Trophoblast cell (in vitro differentiated cells and primary cell): ENCODE measurements at regions not wholly inside any gene's neighbourhood (a gene's known extent, or its start where the extent isn't known, plus 50 kb on each side); places are given as distances from the start of the nearest gene placed in this dataset.

ENCODE experiments used
- DNase-seq, 2 donors: peaks; one replicate each; pipeline ENCODE4 v3.0.0-alpha.2; 2016
- H2AFZ ChIP-seq: 2 replicates; pipeline ENCODE4 v1.6.1; 2013; ENCODE audit warnings: low read length, moderate library complexity, mild to moderate bottlenecking; ENCODE audit not compliant: insufficient read depth, poor library complexity
- H2AK5ac ChIP-seq: 2 replicates; pipeline ENCODE4 v1.6.1; 2013; ENCODE audit warnings: mild to moderate bottlenecking, low read length
- H2BK120ac ChIP-seq: 2 replicates; pipeline ENCODE4 v1.6.1; 2013; ENCODE audit warnings: low read length, mild to moderate bottlenecking, moderate library complexity; ENCODE audit not compliant: insufficient read depth, poor library complexity
- H2BK12ac ChIP-seq: 2 replicates; pipeline ENCODE4 v1.6.1; 2013; ENCODE audit warnings: mild to moderate bottlenecking, low read length, moderate library complexity
- H2BK5ac ChIP-seq: 2 replicates; pipeline ENCODE4 v1.6.1; 2013; ENCODE audit warnings: low read length, low read depth, moderate library complexity, mild to moderate bottlenecking; ENCODE audit not compliant: poor library complexity
- H3K14ac ChIP-seq: 2 replicates; pipeline ENCODE4 v1.6.1; 2013; ENCODE audit warnings: mild to moderate bottlenecking, low read length
- H3K18ac ChIP-seq: 2 replicates; pipeline ENCODE4 v1.6.1; 2013; ENCODE audit warnings: mild to moderate bottlenecking, low read length
- H3K23ac ChIP-seq: 2 replicates; pipeline ENCODE4 v1.6.1; 2013; ENCODE audit warnings: low read length
- H3K27ac ChIP-seq: 2 replicates; pipeline ENCODE4 v1.5.1; 2013; ENCODE audit warnings: low read depth, mild to moderate bottlenecking, inconsistent platforms, low read length, moderate library complexity
- H3K27me3 ChIP-seq: 2 replicates; pipeline ENCODE4 v1.6.1; 2013; ENCODE audit warnings: inconsistent platforms, mild to moderate bottlenecking, low read length, moderate library complexity; ENCODE audit not compliant: insufficient read depth
- H3K36me3 ChIP-seq, 2 experiments: 1 replicate in 1 of 2; 2 replicates in 1 of 2; pipeline ENCODE4 v1.6.1; 2013; ENCODE audit warnings: low read length in 2 of 2, mild to moderate bottlenecking in 2 of 2, moderate library complexity in 1 of 2; ENCODE audit not compliant: insufficient read depth in 2 of 2, control insufficient read depth in 1 of 2
- H3K4ac ChIP-seq: 2 replicates; pipeline ENCODE4 v1.6.1; 2013; ENCODE audit warnings: low read depth, mild to moderate bottlenecking, low read length, moderate library complexity
- H3K4me1 ChIP-seq, 2 experiments: 1 replicate in 1 of 2; 2 replicates in 1 of 2; pipeline ENCODE4 v1.6.1; 2013; ENCODE audit warnings: low read length in 2 of 2, mild to moderate bottlenecking in 2 of 2, moderate library complexity in 1 of 2; ENCODE audit not compliant: insufficient read depth in 2 of 2, control insufficient read depth in 1 of 2
- H3K4me2 ChIP-seq: 2 replicates; pipeline ENCODE4 v1.6.1; 2013; ENCODE audit warnings: inconsistent platforms, mild to moderate bottlenecking, low read length, moderate library complexity
- H3K4me3 ChIP-seq: 2 replicates; pipeline ENCODE4 v1.5.1; 2013; ENCODE audit warnings: mild to moderate bottlenecking, low read depth, low read length, inconsistent platforms
- H3K79me1 ChIP-seq: one replicate; pipeline ENCODE4 v1.6.1; 2013; ENCODE audit warnings: low read length
- H3K79me2 ChIP-seq: 2 replicates; pipeline ENCODE4 v1.6.1; 2013; ENCODE audit warnings: low read length, mild to moderate bottlenecking; ENCODE audit not compliant: control insufficient read depth, insufficient read depth, poor library complexity
- H3K9ac ChIP-seq: 2 replicates; pipeline ENCODE4 v1.6.1; 2013; ENCODE audit warnings: mild to moderate bottlenecking, low read length
- H3K9me3 ChIP-seq: 2 replicates; pipeline ENCODE4 v1.6.1; 2013; ENCODE audit warnings: low read depth, mild to moderate bottlenecking, control low read depth, inconsistent platforms, low read length; ENCODE audit not compliant: insufficient read depth
- H4K12ac ChIP-seq: 2 replicates; pipeline ENCODE4 v1.6.1; 2013; ENCODE audit warnings: low read depth, mild to moderate bottlenecking, low read length, moderate library complexity
- H4K8ac ChIP-seq: 2 replicates; pipeline ENCODE4 v1.6.1; 2013; ENCODE audit warnings: low read depth, mild to moderate bottlenecking, low read length, moderate library complexity
- H4K91ac ChIP-seq: one replicate; pipeline ENCODE4 v1.6.1; 2013; ENCODE audit warnings: low read depth, mild to moderate bottlenecking, low read length, moderate library complexity
- WGBS: extraction: QIAGEN DNeasy Blood & Tissue Kit; methylation state at CpG from one replicate; pipeline ENCODE4 v1.1.7; 2013; ENCODE audit warnings: missing lambda C conversion rate; ENCODE audit not compliant: insufficient read length, insufficient coverage; ENCODE audit errors: extremely low coverage; 5-methylcytosine and 5-hydroxymethylcytosine counted together

DNA sequence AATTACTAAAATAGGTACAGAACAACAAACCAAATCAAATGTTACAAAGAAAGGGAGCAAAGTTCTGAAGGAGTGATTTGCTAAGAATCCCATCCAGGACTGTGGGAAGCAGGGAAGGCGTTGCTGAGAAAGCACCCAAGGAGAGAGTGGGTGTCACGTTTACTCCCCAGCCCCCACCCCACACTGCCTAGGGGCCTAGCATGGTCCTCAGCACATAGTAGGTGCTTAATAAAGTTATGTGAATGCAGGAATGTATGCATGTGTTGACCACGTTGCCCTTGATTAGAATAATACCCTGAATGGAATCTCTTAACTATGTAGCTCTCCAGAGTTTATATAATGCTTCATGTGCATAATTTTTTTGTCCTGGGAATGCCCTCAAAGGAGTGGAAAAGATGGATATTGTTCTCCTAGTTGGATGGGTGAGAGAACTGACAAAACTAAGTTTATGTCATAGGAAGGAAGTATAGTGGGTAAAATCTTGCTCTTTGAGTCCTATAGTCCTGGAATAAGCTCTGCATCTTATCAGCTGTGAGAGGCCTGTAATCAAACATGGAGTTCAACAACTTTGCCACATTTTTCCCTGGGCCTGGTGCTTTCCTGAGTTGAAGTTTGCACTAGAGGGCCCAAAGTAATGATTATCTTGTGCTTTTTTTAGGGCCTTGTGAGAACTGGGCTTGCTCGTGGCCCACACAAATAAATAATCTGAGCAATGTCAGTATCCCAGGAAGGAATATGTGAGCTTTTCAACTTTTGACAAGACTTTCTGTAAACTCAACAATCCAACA, 53.8 kb upstream of the LMO2 start:
- no peak for DNase-seq
- Histone ChIP-seq H2AFZ (no peak overlapping the region), H3K9ac (no peak overlapping the region), H3K79me2 (no peaks in the 10 kb centered on the region), H2AK5ac (no peak overlapping the region), H3K9me3 (no peaks in the 10 kb centered on the region), H4K12ac (no peak overlapping the region), H3K4me1 (no peaks in the 10 kb centered on the region), H4K91ac (no peak overlapping the region), H3K14ac (no peak overlapping the region), H2BK12ac (no peak overlapping the region), H4K8ac (no peak overlapping the region), H3K4ac (no peak overlapping the region), H3K18ac (no peak overlapping the region), H3K27me3 (no peaks in the 10 kb centered on the region), H3K36me3 (no peaks in the 10 kb centered on the region), H3K79me1 (no peaks in the 10 kb centered on the region), H3K4me2 (no peak overlapping the region), H2BK5ac (no peak overlapping the region), H3K4me3 (no peak overlapping the region), H3K27ac (no peak overlapping the region), H3K23ac (no peak overlapping the region), H2BK120ac (no peak overlapping the region)
- no CpG with 5 or more reads among the region's 4 CpGs for whole genome bisulfite sequencing

DNA sequence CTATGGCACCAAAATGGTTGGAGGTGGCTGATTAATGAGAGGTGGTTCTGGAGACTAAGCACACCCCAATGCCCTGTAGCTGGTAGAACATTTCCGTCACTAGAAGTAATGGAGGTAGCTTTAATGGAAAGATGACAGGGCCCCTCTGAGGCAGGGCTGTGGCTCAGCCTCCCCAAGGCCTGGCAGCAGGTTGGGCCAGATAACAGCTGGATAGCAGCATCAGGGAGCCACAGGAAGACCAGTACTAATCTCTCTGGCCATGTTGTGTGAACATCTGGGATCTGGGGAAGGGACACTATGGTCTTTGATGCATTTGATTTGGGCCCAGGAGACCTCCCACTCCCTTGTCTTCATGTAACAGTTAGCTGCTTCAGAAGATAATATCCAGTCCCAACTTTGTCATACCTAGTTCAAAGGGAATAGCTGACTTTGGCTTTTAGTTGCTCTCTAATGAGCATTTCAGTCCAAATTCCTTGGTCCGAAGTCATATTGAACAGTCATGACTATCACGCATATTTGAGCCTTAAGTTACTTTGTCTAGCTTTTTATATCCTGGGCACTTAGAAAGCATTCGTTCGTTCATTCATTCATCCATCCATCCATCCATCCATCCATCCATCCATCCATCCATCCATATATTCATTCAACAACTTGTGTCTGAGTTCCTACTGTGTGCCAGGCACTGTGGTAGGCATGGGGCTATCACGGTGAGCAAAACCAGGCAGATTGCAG, 53.0 kb upstream of the LMO2 start:
- Histone ChIP-seq H3K9ac (no peak overlapping the region), H2BK120ac (no peak overlapping the region), H4K8ac (no peak overlapping the region), H3K4me1 (no peaks in the 10 kb centered on the region), H2BK5ac (no peak overlapping the region), H3K18ac (no peak overlapping the region), H3K4ac (no peak overlapping the region), H2AK5ac (no peak overlapping the region), H2AFZ (no peak overlapping the region), H3K27ac (no peak overlapping the region), H3K79me1 (no peaks in the 10 kb centered on the region), H4K91ac (no peak overlapping the region), H3K4me3 (no peak overlapping the region), H3K27me3 (no peaks in the 10 kb centered on the region), H2BK12ac (no peak overlapping the region), H3K79me2 (no peaks in the 10 kb centered on the region), H3K23ac (no peak overlapping the region), H4K12ac (no peak overlapping the region), H3K14ac (no peak overlapping the region), H3K4me2 (no peak overlapping the region), H3K36me3 (no peaks in the 10 kb centered on the region), H3K9me3 (no peaks in the 10 kb centered on the region)
- no peak for DNase-seq
- no CpG with 5 or more reads among the region's 6 CpGs for WGBS

DNA sequence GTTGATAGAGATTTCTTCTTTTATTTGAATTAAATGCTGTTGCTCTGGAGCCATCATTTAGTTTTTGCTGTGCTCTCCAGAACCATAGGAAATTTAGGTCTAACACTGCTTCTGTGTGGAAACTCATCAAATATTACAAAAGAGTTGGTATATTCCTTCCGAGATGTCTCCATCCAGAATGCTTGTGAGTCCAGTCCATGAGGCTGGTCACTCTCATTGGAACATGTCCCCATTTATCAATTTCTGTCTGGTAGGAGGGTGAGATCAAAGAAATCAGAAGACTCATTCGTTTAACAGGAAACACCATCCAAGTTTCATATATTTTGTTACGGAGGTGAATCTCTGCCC, 52.4 kb upstream of the LMO2 start:
- Histone ChIP-seq H3K4ac (no peak overlapping the region), H4K91ac (no peak overlapping the region), H3K27me3 (no peaks in the 10 kb centered on the region), H2AFZ (no peak overlapping the region), H4K12ac (no peak overlapping the region), H3K36me3 (no peaks in the 10 kb centered on the region), H3K23ac (no peak overlapping the region), H3K79me1 (no peaks in the 10 kb centered on the region), H3K18ac (no peak overlapping the region), H3K4me3 (no peak overlapping the region), H4K8ac (no peak overlapping the region), H3K9me3 (no peaks in the 10 kb centered on the region), H2BK120ac (no peak overlapping the region), H3K14ac (no peak overlapping the region), H3K4me1 (no peaks in the 10 kb centered on the region), H2BK5ac (no peak overlapping the region), H3K9ac (no peak overlapping the region), H2BK12ac (no peak overlapping the region), H3K79me2 (no peaks in the 10 kb centered on the region), H3K27ac (no peak overlapping the region), H2AK5ac (no peak overlapping the region), H3K4me2 (no peak overlapping the region)
- no CpG with 5 or more reads among the region's 3 CpGs for WGBS
- DNase-seq = no peak

DNA sequence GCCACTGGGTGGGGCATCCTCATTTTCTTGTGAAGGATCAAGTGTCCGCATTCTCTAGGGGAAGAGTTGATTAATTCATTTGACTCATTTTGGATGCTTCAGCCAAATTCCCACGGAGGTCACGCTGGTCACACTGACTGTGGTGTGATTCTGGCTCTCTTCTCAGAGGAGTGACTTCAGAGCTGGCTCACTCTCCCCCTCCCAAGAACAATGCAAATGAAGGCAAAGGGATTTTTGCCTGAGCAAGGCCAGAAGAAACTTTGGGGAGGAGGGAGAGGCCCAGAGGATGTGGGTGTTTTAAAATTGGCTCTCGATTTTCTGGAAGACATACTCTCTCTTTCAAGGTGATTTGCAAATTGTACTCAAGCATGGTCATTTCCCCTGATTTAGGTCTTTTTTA, 51.1 kb upstream of the LMO2 start:
- Histone ChIP-seq H2BK12ac (no peak overlapping the region), H3K79me1 (no peaks in the 10 kb centered on the region), H2BK5ac (no peak overlapping the region), H3K36me3 (no peaks in the 10 kb centered on the region), H3K4me3 (no peak overlapping the region), H3K4me1 (no peaks in the 10 kb centered on the region), H3K27me3 (no peaks in the 10 kb centered on the region), H2AFZ (no peak overlapping the region), H3K18ac (no peak overlapping the region), H3K9me3 (no peaks in the 10 kb centered on the region), H4K12ac (no peak overlapping the region), H2AK5ac (no peak overlapping the region), H3K79me2 (no peaks in the 10 kb centered on the region), H3K4ac (no peak overlapping the region), H4K8ac (no peak overlapping the region), H3K14ac (no peak overlapping the region), H3K23ac (no peak overlapping the region), H3K27ac (no peak overlapping the region), H3K9ac (no peak overlapping the region), H2BK120ac (no peak overlapping the region), H3K4me2 (no peak overlapping the region), H4K91ac (no peak overlapping the region)
- no CpG with 5 or more reads among the region's 4 CpGs for WGBS
- peak in 1 of 2 donors; percentile 7 for DNase-seq
